Muscle of back (tissue), 3 donors: ENCODE measurements at regions not wholly inside any gene's neighbourhood (a gene's known extent, or its start where the extent isn't known, plus 50 kb on each side); places are given as distances from the start of the nearest gene placed in this dataset.
A peak's percentile ranks its signal among the peaks of the same experiment; 100 is the strongest.
"Not testable (repeated sequence)": the region's sequence is repeated elsewhere in the genome, so short reads cannot be mapped to it uniquely, and the experiment has no call there.

Experiments used
- DNase-seq, 3 donors: peaks; one replicate each; pipeline versions ENCODE4 v3.0.0 to v3.0.0-alpha.2; 2013

DNA sequence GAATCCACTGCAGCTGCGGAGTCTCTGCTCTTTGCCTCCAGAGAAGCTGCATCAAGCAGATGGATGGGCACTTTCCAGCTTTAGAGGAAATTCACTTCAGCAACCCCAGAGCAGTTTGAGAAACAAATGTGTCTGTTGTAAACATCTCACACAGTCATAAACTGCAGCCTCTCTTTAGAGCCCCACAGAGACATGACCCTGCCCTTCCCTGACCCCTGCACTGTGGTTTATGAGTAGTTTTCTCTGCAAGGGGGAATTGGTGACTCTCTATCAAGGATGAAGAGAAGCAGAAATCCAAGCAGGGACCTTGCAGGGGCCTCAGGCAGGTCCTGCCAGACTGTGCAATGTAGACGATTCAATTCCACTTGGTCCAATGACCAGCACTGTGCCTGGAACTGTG, 160.2 kb downstream of the SH2D4B start:
- DNase-seq: peak in 1 of 3 donors; percentile 26

GRCh38 chr10:80699602-80700039, 161.9 kb downstream of the SH2D4B start:
- peak; percentile 54 to 86 (median 79) for DNase-seq

- DNase-seq: no peak
Observed at GRCh38 chr10:80700252-80700651, 162.6 kb downstream of the SH2D4B start.

DNA sequence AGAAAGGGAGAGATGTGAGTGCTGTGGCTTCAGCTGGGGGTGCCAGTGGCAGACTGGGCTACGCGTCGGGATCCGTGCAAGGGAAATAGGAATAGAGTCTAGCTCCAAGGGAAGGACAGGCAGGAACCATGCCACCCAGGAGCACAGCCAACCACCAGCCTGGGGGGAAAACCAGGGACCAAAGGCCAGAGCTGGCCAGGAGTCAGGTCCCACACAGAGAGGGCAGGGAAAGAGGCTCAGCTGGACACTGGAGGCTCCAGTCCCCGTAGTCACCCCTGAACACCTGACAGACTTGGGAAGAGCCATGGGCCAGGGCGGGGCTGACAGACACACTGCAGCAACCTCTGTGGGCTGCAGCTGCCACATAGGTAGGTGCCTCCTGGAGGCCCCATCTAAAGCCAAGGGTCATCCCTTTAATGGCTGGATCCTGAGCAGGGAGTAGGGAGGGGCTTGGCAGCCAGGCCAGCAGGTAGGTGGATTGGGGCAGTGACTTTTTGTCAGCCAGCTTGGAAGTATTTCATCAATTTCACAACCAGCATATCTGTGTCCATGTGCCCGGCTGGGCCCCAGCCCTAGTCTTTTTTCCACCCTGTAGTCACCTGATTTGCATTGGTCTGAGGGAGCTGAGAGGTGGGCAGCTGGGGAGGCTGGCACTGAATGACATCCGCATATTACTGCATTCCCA, 163.2 kb downstream of the SH2D4B start:
- DNase-seq: no peak

- no peak for DNase-seq
Observed at GRCh38 chr10:80701706-80702105, 164.0 kb downstream of the SH2D4B start.

DNA sequence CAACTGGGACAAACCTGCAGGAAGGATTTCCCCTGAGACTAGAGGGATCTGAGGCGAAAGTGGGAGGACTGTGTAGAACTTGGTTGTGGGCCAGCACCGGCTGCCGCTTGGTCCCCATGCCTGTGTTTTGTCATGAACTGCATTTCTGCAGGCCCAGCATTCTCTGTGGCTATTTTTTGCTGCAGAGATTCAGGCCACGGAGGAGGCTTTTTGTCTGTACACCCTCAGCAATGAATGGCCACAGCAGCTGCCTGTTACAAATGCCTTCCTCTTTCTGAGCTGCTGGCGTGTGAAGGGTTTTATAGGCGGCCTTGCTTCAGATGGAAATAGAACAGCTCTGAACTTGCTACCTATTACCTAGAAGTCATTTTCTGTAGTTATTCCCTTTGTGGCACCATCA, 164.4 kb downstream of the SH2D4B start:
- DNase-seq: peak; percentile 5 to 38 (median 12)

DNA sequence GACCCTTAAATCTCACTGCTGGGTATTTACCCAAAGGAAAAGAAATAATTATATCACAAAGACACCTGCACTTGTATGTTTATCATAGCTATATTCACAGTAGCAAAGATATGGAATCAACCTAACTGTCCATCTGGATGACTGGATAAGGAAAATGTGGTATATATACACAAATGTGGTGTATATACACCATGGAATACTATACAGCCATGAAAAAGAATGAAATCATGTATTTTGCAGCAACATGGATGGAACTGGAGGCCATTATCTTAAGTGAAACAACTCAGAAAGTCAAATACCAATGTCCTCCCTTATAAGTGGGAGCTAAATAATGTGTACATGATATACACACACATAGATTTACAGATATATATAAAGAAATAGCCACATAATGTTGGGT, 168.2 kb downstream of the SH2D4B start:
- DNase-seq: no peak

DNA sequence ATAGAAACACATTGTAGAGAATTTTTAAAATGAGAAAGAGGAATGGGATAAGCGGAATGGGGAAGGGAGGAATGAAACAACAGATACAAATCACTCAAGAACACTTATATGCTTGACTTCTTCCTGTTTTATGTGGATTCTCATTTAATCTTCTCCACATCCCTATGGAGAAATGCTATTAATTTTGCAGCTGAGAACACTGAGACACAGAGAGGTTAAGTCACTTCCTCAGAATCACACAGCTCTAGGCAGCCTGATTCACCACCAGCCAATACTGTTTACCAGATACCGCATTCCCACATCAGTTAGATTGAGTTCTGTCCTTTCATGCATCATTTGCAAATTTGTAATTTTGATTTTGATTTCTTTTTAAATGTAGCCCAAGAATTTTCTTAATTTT, 170.5 kb downstream of the SH2D4B start:
- DNase-seq: no peak

DNA sequence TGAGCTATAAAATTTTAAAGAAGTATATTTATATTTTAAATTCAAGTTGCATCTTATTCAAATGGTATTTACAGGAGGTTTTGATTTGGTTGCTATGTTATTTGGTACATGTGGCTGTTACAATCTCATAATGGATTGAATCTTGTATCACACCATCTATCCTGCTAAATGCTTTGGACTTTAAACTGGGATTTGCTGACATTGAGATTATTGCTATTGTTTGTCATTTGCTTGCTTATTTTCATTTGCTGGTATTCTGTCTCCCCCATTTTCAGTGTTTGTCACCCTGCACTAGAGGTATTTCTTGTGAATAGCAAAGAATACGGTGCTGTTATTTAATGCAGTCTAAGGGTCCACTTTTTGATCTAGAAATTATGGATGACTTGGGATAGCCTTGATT, 171.1 kb downstream of the SH2D4B start:
- DNase-seq: no peak

GRCh38 chr10:80709866-80710265, 172.2 kb downstream of the SH2D4B start:
- DNase-seq: no peak

- DNase-seq: no peak
Observed at GRCh38 chr10:80713398-80713928, 175.8 kb downstream of the SH2D4B start.

DNA sequence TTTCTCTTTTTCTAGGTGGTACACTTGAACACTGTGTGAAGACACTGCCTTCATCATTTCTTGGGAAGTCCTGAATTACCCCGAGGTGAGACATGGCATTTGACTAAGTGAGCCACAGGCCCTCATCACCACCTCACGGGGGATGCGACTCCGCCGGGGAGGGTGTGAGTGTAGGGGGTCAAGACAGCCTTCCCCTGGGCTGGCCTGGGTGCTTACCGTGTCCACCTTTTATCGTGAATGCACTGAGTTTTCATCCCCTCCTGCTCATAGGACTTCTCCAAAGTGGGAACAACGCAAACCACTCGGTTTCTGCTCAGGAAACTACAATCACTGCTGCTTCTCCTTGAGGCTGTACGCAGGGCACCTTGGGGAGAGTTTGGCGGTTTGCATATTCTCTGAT, 176.9 kb downstream of the SH2D4B start:
- no peak for DNase-seq

DNA sequence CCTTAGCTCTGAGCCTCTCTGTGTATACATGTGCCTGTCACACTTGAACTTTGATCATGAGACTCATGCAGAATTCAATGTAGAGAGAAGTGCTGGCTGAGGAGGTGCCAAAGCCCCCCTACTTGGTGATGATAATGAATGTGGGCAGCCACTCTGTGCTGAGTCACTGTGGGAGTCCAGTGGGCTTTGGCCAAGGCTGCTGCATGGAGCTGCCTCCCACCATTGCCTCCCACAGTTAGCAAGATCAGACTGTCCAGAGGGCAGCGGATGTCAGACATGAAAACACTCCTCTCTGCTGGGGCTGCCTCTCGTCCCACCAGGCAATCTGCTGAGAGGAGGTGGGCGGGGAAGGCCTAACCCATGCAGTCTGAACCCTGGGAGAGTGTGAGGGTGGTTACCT, 180.3 kb downstream of the SH2D4B start:
- DNase-seq: no peak

- no peak for DNase-seq
Observed at GRCh38 chr10:80719935-80720334, 182.2 kb downstream of the SH2D4B start.

DNA sequence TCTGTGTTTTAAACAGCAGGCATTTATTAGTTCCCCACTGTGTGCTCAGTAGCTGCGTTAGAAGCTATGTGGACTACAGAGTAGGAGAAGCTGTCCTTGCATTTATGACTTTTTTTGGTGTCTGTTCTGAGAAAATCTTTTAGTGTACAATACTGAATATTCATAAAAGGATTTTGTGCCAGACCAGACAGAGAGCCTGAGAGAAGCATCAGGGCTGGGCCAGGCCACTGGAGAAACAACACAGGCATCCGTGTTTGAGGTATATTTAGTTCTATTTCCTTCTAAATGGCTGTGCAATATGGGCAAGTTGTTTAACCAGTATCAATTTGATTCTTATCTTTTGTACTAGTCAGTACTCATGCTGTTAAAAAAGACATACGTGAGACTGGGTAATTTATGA, 182.8 kb downstream of the SH2D4B start:
- DNase-seq: no peak

GRCh38 chr10:80728354-80728753, 190.7 kb downstream of the SH2D4B start:
- DNase-seq: not testable (repeated sequence)

GRCh38 chr10:80729896-80730295, 192.2 kb downstream of the SH2D4B start:
- no peak for DNase-seq

DNA sequence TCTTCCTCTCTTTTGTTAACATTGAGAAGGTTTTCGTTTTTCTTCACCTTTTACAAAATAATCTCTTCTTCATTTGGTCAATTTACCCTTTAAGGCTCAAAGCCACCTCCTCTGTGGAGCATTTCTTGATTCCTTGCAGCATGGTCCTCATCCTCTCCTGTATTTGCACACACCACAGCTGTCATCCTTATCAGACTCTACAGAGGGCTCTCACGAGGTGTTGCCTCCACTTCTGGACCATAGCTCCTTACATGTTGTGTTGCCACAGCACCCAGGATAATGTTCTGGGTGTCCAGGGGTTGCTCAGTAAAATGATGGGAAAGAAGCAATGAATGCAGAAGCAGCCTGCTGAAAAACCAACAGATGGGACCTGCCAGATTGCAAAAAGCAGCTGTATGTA, 192.8 kb downstream of the SH2D4B start:
- DNase-seq: no peak

- no peak for DNase-seq
Observed at GRCh38 chr10:80734589-80734988, 196.9 kb downstream of the SH2D4B start.

- DNase-seq: no peak
Observed at GRCh38 chr10:80737209-80737608, 199.5 kb downstream of the SH2D4B start.

GRCh38 chr10:80739328-80739727, 201.6 kb downstream of the SH2D4B start:
- DNase-seq: no peak

GRCh38 chr10:80739963-80740715, 202.4 kb downstream of the SH2D4B start:
- no peak for DNase-seq

DNA sequence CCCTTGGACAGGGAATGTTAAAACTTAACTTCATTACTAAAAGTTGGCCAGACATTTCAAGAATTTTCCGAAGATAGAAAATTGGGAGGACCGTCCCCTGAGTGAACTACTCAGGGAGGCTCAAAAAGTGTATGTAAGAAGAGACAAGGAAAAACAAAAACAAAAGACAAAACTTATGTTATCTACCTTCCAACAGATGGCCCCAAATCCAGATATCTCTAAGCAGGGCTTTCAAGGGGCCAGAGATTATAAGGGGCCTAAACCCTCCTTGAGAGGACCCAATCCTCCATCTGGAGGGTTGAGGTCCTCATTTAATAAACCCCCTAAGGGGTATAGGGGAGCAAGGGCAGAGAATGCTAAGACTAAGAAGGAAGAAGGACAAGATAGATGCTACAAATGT, 203.6 kb downstream of the SH2D4B start:
- no peak for DNase-seq
